ENCODE measurements at regions not wholly inside any gene's neighbourhood (a gene's known extent, or its start where the extent isn't known, plus 50 kb on each side); places are given as distances from the start of the nearest gene placed in this dataset.

- no peaks in the 10 kb centered on the region for H3K36me3 ChIP-seq (ENCODE audit: control insufficient read depth, insufficient read depth, low read length)
- DNase-seq (ENCODE audit: extremely low read depth, insufficient read length), result no peak
- 0 out of 2 replicates have a peak, but pooled peaks cover 1% of the 10 kb centered on the region for H3K27me3 ChIP-seq (replicated peaks; ENCODE audit: control insufficient read depth, insufficient read depth, low read length)
- TF ChIP-seq, protein P1, sequence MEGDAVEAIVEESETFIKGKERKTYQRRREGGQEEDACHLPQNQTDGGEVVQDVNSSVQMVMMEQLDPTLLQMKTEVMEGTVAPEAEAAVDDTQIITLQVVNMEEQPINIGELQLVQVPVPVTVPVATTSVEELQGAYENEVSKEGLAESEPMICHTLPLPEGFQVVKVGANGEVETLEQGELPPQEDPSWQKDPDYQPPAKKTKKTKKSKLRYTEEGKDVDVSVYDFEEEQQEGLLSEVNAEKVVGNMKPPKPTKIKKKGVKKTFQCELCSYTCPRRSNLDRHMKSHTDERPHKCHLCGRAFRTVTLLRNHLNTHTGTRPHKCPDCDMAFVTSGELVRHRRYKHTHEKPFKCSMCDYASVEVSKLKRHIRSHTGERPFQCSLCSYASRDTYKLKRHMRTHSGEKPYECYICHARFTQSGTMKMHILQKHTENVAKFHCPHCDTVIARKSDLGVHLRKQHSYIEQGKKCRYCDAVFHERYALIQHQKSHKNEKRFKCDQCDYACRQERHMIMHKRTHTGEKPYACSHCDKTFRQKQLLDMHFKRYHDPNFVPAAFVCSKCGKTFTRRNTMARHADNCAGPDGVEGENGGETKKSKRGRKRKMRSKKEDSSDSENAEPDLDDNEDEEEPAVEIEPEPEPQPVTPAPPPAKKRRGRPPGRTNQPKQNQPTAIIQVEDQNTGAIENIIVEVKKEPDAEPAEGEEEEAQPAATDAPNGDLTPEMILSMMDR (IDR thresholded peaks at IDR 0.05; ENCODE audit: insufficient read depth, low read length, poor library complexity, severe bottlenecking), result no peak
- H3K4me3 ChIP-seq (replicated peaks; ENCODE audit: low read depth, low read length), result no peak overlapping the region
Observed at GRCh38 chr9:85215416-85215815, 526.3 kb downstream of the AGTPBP1 start.

GRCh38 chr9:85213650-85214607, 527.8 kb downstream of the AGTPBP1 start:
- TF ChIP-seq, protein P1 (IDR thresholded peaks at IDR 0.05; ENCODE audit: insufficient read depth, low read length, poor library complexity, severe bottlenecking), result no peak
- Histone ChIP-seq H3K27me3 (replicated peaks; ENCODE audit: control insufficient read depth, insufficient read depth, low read length) (0 out of 2 replicates have a peak, but pooled peaks cover 1% of the 10 kb centered on the region), H3K36me3 (ENCODE audit: control insufficient read depth, insufficient read depth, low read length) (no peaks in the 10 kb centered on the region), H3K4me3 (replicated peaks; ENCODE audit: low read depth, low read length) (no peak overlapping the region)
- no peak for DNase-seq (ENCODE audit: extremely low read depth, insufficient read length)

- TF ChIP-seq, protein P1 (IDR thresholded peaks at IDR 0.05; ENCODE audit: insufficient read depth, low read length, poor library complexity, severe bottlenecking), result no peak
- no peak for DNase-seq (ENCODE audit: extremely low read depth, insufficient read length)
- Histone ChIP-seq H3K27me3 (replicated peaks; ENCODE audit: control insufficient read depth, insufficient read depth, low read length) (0 out of 2 replicates have a peak, but pooled peaks cover 1% of the 10 kb centered on the region), H3K36me3 (ENCODE audit: control insufficient read depth, insufficient read depth, low read length) (no peaks in the 10 kb centered on the region), H3K4me3 (replicated peaks; ENCODE audit: low read depth, low read length) (no peak overlapping the region)
Observed at GRCh38 chr9:85212887-85213286, 528.9 kb downstream of the AGTPBP1 start.

- Histone ChIP-seq H3K36me3 (ENCODE audit: control insufficient read depth, insufficient read depth, low read length) (no peaks in the 10 kb centered on the region), H3K4me3 (replicated peaks; ENCODE audit: low read depth, low read length) (no peak overlapping the region), H3K27me3 (replicated peaks; ENCODE audit: control insufficient read depth, insufficient read depth, low read length) (0 out of 2 replicates have a peak, but pooled peaks cover 1% of the 10 kb centered on the region)
- no peak for DNase-seq (ENCODE audit: extremely low read depth, insufficient read length)
- TF ChIP-seq, protein P1 (IDR thresholded peaks at IDR 0.05; ENCODE audit: insufficient read depth, low read length, poor library complexity, severe bottlenecking), result no peak
Observed at GRCh38 chr9:85212209-85212608, 529.5 kb downstream of the AGTPBP1 start.

DNA sequence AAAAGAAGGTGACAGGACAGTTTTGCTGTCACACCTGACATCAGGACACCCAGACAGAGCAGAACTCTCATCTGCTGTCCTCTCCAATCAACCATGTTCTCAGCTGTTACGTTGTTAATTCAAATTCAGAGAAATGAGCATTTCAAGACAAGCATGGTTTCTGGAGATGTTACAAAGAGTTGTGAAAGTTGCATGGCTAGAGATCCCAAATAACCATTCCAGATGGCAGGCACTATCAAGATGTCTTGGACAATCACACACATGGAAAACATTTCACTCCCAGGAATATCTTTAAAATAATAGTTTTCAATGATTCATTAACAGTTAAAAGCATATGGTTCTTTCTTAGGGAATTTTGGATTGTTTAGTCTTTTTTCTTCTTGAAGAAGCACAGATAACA, 533.1 kb downstream of the AGTPBP1 start:
- no peak overlapping the region for H3K4me3 ChIP-seq (replicated peaks; ENCODE audit: low read depth, low read length)
- TF ChIP-seq, protein P1 (IDR thresholded peaks at IDR 0.05; ENCODE audit: insufficient read depth, low read length, poor library complexity, severe bottlenecking), result no peak
- DNase-seq (ENCODE audit: extremely low read depth, insufficient read length), result no peak
- H3K36me3 ChIP-seq (ENCODE audit: control insufficient read depth, insufficient read depth, low read length), result no peaks in the 10 kb centered on the region
- H3K27me3 ChIP-seq (replicated peaks; ENCODE audit: control insufficient read depth, insufficient read depth, low read length), result 0 out of 2 replicates have a peak, but pooled peaks cover 1% of the 10 kb centered on the region
